Liver (tissue), 8 donors: ENCODE measurements at regions not wholly inside any gene's neighbourhood (a gene's known extent, or its start where the extent isn't known, plus 50 kb on each side); places are given as distances from the start of the nearest gene placed in this dataset.
"Not testable (repeated sequence)": the region's sequence is repeated elsewhere in the genome, so short reads cannot be mapped to it uniquely, and the experiment has no call there.

Source experiments
- DNase-seq: peaks from one replicate; pipeline ENCODE4 v3.0.0-alpha.2; 2017; ENCODE audit warnings: low spot score
- H3K27ac ChIP-seq, 2 donors: one replicate each; pipeline ENCODE4 v1.7.0; 2013; ENCODE audit warnings: inconsistent platforms in 2 of 2, low read length in 2 of 2, control low read depth in 1 of 2, low read depth in 1 of 2, mild to moderate bottlenecking in 1 of 2
- H3K27me3 ChIP-seq, 4 donors: one replicate each; pipeline versions ENCODE4 v1.6.1 to v1.7.0; 2013; ENCODE audit warnings: low read length in 3 of 4, inconsistent platforms in 1 of 4, mild to moderate bottlenecking in 1 of 4, moderate library complexity in 1 of 4; ENCODE audit not compliant: control insufficient read depth in 4 of 4, insufficient read depth in 4 of 4
- H3K36me3 ChIP-seq, 4 donors: one replicate each; pipeline versions ENCODE4 v1.6.1 to v1.7.0; 2013; ENCODE audit warnings: low read length in 3 of 4, mild to moderate bottlenecking in 3 of 4, low read depth in 1 of 4, moderate library complexity in 1 of 4; ENCODE audit not compliant: control insufficient read depth in 4 of 4, insufficient read depth in 3 of 4
- H3K4me1 ChIP-seq, 4 donors: one replicate each; pipeline versions ENCODE4 v1.6.1 to v1.7.0; 2013; ENCODE audit warnings: low read length in 3 of 4, mild to moderate bottlenecking in 3 of 4, moderate library complexity in 1 of 4; ENCODE audit not compliant: control insufficient read depth in 4 of 4, insufficient read depth in 4 of 4
- H3K4me3 ChIP-seq, 3 donors: one replicate each; pipeline versions ENCODE4 v1.6.1 to v1.7.0; 2013; ENCODE audit warnings: low read length in 3 of 3, control low read depth in 1 of 3, low read depth in 1 of 3, mild to moderate bottlenecking in 1 of 3
- H3K9ac ChIP-seq, 2 donors: one replicate each; pipeline ENCODE4 v1.7.0; 2013; ENCODE audit warnings: low read length in 2 of 2, mild to moderate bottlenecking in 2 of 2, moderate library complexity in 2 of 2, control low read depth in 1 of 2, low read depth in 1 of 2
- H3K9me3 ChIP-seq, 4 donors: one replicate each; pipeline versions ENCODE4 v1.6.1 to v1.7.0; 2013; ENCODE audit warnings: low read length in 3 of 4; ENCODE audit not compliant: control insufficient read depth in 4 of 4
- CTCF ChIP-seq: fragments of 150-350 bp; IDR thresholded peaks from 2 replicates; pipeline ENCODE4 v1.5.1; 2017; ENCODE audit warnings: improper control_type of control experiment, low read depth, low read length; ENCODE audit not compliant: missing input control
- EGR1 ChIP-seq, 2 donors: IDR thresholded peaks; 2 replicates each; pipeline ENCODE4 v1.6.1; 2016 to 2018; ENCODE audit warnings: antibody characterized with exemption in 2 of 2, low read depth in 2 of 2
- FOXA2 ChIP-seq: IDR thresholded peaks from 2 replicates; pipeline ENCODE4 v1.6.1; 2016; ENCODE audit warnings: antibody characterized with exemption
- GABPA ChIP-seq, 2 donors: IDR thresholded peaks in 1 of 2; conservative IDR thresholded peaks in 1 of 2; 2 replicates each; pipeline ENCODE4 v1.6.1; 2016; ENCODE audit warnings: antibody characterized with exemption in 2 of 2, mild to moderate bottlenecking in 1 of 2, moderate library complexity in 1 of 2
- HNF4A ChIP-seq, 2 donors: conservative IDR thresholded peaks; 2 replicates each; pipeline ENCODE4 v1.6.1; 2016; ENCODE audit warnings: antibody characterized with exemption in 2 of 2, mild to moderate bottlenecking in 2 of 2
- JUND ChIP-seq, 2 donors: IDR thresholded peaks; 2 replicates each; pipeline ENCODE4 v1.6.1; 2016; ENCODE audit warnings: antibody characterized with exemption in 2 of 2
- MAX ChIP-seq: IDR thresholded peaks from 2 replicates; pipeline ENCODE4 v1.6.1; 2016; ENCODE audit warnings: antibody characterized with exemption
- NR2F2 ChIP-seq: IDR thresholded peaks from 2 replicates; pipeline ENCODE4 v1.6.1; 2016; ENCODE audit warnings: antibody characterized with exemption
- RAD21 ChIP-seq, 2 donors: IDR thresholded peaks; 2 replicates each; pipeline ENCODE4 v1.6.1; 2016; ENCODE audit warnings: antibody characterized with exemption in 2 of 2, mild to moderate bottlenecking in 2 of 2
- RXRA ChIP-seq, 2 donors: IDR thresholded peaks; 2 replicates each; pipeline ENCODE4 v1.6.1; 2017 to 2018; ENCODE audit warnings: antibody characterized with exemption in 2 of 2, mild to moderate bottlenecking in 1 of 2
- SP1 ChIP-seq: IDR thresholded peaks from 2 replicates; pipeline ENCODE4 v1.6.1; 2018; ENCODE audit warnings: antibody characterized with exemption, mild to moderate bottlenecking
- WGBS: extraction: QIAGEN DNeasy Blood & Tissue Kit; methylation state at CpG from one replicate; pipeline ENCODE4 v1.1.7; 2013; 5-methylcytosine and 5-hydroxymethylcytosine counted together
- TF ChIP-seq, protein P1 (sequence below): IDR thresholded peaks from 2 replicates; pipeline ENCODE4 v1.6.1; 2016; ENCODE audit warnings: antibody characterized with exemption
- donor health status: healthy.
- donor health status: healthy.
- donor health status: healthy.
- donor health status: healthy.
- donor health status: healthy.

DNA sequence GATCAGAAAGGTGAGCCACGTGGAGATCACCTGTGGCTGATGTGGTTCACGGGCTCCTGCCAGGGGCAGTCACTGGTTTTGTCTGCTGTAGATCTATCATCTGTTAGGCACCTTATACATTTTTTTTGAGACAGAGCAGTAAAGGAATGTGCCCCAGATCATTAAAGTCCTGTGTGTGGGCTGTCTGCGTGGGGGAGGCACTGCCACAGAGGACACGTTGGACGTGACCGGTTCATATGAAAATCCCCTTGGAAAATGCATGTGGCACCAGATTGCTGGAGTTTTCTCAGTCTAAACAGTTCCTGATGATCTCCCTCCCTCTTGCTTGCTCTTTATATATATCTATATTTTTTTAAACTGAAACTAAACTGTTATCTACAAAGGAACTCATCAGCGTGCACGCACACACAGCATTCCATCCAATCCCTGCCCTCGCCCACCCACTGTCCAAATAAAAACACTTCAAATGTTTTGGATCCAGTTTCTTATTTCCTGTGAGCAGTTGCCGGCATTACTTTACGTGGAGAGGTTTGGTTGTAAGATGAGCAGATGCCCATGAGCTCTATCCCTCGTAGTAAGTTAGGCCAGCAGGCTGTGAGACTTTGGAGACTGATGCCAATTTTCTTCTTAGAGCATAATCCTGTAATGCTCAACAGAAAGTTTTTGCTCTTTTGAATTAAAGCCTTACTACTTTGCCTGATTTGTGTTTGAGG lies 161.6 kb upstream of the EXOC2 start:
- Histone ChIP-seq H3K4me3 (no peak overlapping the region), H3K27me3 (no peaks in the 10 kb centered on the region), H3K27ac (no peak overlapping the region), H3K36me3 (no peaks in the 10 kb centered on the region), H3K4me1 (no peaks in the 10 kb centered on the region), H3K9ac (no peak overlapping the region), H3K9me3 (no peaks in the 10 kb centered on the region)
- WGBS, result 78% methylated on average over 12 of the region's 12 CpGs
- TF ChIP-seq CTCF (no peak), JUND (IDR thresholded peaks at IDR 0.05) (no peak), SP1 (no peak), FOXA2 (no peak)
- TF ChIP-seq, protein P1, sequence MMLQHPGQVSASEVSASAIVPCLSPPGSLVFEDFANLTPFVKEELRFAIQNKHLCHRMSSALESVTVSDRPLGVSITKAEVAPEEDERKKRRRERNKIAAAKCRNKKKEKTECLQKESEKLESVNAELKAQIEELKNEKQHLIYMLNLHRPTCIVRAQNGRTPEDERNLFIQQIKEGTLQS, result no peak
- DNase-seq, result no peak

- H3K27me3 ChIP-seq, DNase-seq, H3K27ac ChIP-seq, H3K9ac ChIP-seq, H3K9me3 ChIP-seq, H3K36me3 ChIP-seq, H3K4me1 ChIP-seq, H3K4me3 ChIP-seq: not testable (repeated sequence)
- 92% methylated on average over 5 of the region's 5 CpGs for WGBS
Observed at GRCh38 chr6:852216-852615, 159.3 kb upstream of the EXOC2 start.

DNA sequence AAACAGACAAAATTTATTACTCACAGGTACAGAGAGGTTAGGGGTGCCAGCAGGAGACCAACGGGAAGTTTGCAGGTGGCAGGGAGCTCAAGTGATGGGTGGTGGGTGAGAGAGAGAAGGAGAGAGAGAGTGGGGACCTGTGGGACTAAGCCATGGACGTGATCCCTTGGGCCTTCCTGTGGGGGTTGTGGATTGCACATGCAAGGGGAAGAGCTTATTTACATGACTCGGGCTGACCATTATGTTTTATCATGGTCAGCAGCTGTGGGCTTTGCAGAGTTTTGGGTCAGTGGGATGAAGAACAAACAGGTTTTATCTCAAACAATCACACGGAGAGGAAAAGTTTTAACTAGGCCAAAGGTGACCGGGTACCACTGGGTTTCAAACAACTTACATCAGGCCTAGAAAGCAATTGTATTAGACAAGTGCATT lies 156.2 kb upstream of the EXOC2 start:
- TF ChIP-seq RAD21 (IDR thresholded peaks at IDR 0.05) (no peak), HNF4A (conservative IDR thresholded peaks at IDR 0.05) (no peak), GABPA (IDR thresholded peaks at IDR 0.05 in 1 of 2, conservative IDR thresholded peaks at IDR 0.05 in 1 of 2) (no peak), EGR1 (IDR thresholded peaks at IDR 0.05; ENCODE audit: low read depth in 2 of 2) (no peak), JUND (IDR thresholded peaks at IDR 0.05) (no peak), FOXA2 (no peak), MAX (no peak), RXRA (IDR thresholded peaks at IDR 0.05) (no peak), NR2F2 (no peak)
- 82% methylated on average over 5 of the region's 5 CpGs for WGBS

More for the DNA sequence above, 156.2 kb upstream of the EXOC2 start:
- no peaks in the 10 kb centered on the region for H3K9me3 ChIP-seq
- H3K27ac ChIP-seq, result no peak overlapping the region
- H3K4me1 ChIP-seq, result no peaks in the 10 kb centered on the region
- DNase-seq, result no peak
- H3K36me3 ChIP-seq, result no peaks in the 10 kb centered on the region
- no peaks in the 10 kb centered on the region for H3K27me3 ChIP-seq
- H3K9ac ChIP-seq, result no peak overlapping the region
- H3K4me3 ChIP-seq, result no peak overlapping the region
